ENCODE measurements at regions not wholly inside any gene's neighbourhood (a gene's known extent, or its start where the extent isn't known, plus 50 kb on each side); places are given as distances from the start of the nearest gene placed in this dataset.

GRCh38 chr6:145012039-145012662 lies 723.2 kb downstream of the EPM2A start:
- TF ChIP-seq CTCF (IDR thresholded peaks at IDR 0.05; ENCODE audit: low read length) = no peak
- no peak for TF ChIP-seq EZH2 (IDR thresholded peaks at IDR 0.05; ENCODE audit: borderline replicate concordance, low read length)

Data from OCI-LY1 (cell line).